ENCODE measurements at regions not wholly inside any gene's neighbourhood (a gene's known extent, or its start where the extent isn't known, plus 50 kb on each side); places are given as distances from the start of the nearest gene placed in this dataset.

- TF ChIP-seq CTCF (IDR thresholded peaks at IDR 0.05) (no peak), REST (IDR thresholded peaks at IDR 0.05; ENCODE audit: insufficient read depth in 1 of 2, low read depth in 2 of 2, low read length in 1 of 2) (no peak), POLR2AphosphoS5 (IDR thresholded peaks at IDR 0.05; ENCODE audit: low read depth, low read length) (no peak), TCF7L2 (IDR thresholded peaks at IDR 0.05; ENCODE audit: low read depth, low read length) (no peak)
Measured at GRCh38 chr4:18294846-18295245, 273.3 kb upstream of the LCORL start.

Measured in Panc1 (cell line).